Breast epithelium (tissue), 3 donors: ENCODE measurements at regions not wholly inside any gene's neighbourhood (a gene's known extent, or its start where the extent isn't known, plus 50 kb on each side); places are given as distances from the start of the nearest gene placed in this dataset.

Source experiments
- POLR2A ChIP-seq: fragments of 450-650 bp; IDR thresholded peaks from one replicate; pipeline ENCODE4 v1.6.1; 2016; ENCODE audit warnings: antibody characterized with exemption, mild to moderate bottlenecking, moderate library complexity
- POLR2AphosphoS5 ChIP-seq, 3 donors: sonication (generic); formaldehyde crosslinking; IDR thresholded peaks; one replicate each; pipeline ENCODE4 v1.6.1; 2017; ENCODE audit warnings: antibody characterized with exemption in 3 of 3
- TF ChIP-seq, protein P1 (sequence below), 3 donors: fragments of 450-650 bp; IDR thresholded peaks; one replicate each; pipeline ENCODE4 v1.5.1; 2016 to 2017; ENCODE audit warnings: antibody characterized with exemption in 3 of 3, mild to moderate bottlenecking in 3 of 3, moderate library complexity in 3 of 3

- TF ChIP-seq POLR2AphosphoS5 (IDR thresholded peaks at IDR 0.05) = no peak
- TF ChIP-seq, protein P1, sequence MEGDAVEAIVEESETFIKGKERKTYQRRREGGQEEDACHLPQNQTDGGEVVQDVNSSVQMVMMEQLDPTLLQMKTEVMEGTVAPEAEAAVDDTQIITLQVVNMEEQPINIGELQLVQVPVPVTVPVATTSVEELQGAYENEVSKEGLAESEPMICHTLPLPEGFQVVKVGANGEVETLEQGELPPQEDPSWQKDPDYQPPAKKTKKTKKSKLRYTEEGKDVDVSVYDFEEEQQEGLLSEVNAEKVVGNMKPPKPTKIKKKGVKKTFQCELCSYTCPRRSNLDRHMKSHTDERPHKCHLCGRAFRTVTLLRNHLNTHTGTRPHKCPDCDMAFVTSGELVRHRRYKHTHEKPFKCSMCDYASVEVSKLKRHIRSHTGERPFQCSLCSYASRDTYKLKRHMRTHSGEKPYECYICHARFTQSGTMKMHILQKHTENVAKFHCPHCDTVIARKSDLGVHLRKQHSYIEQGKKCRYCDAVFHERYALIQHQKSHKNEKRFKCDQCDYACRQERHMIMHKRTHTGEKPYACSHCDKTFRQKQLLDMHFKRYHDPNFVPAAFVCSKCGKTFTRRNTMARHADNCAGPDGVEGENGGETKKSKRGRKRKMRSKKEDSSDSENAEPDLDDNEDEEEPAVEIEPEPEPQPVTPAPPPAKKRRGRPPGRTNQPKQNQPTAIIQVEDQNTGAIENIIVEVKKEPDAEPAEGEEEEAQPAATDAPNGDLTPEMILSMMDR (IDR thresholded peaks at IDR 0.05) = no peak
- no peak for TF ChIP-seq POLR2A
Measured at GRCh38 chr5:145350513-145350912, 484.6 kb downstream of the PRELID2 start.
